ENCODE measurements at regions not wholly inside any gene's neighbourhood (a gene's known extent, or its start where the extent isn't known, plus 50 kb on each side); places are given as distances from the start of the nearest gene placed in this dataset.

DNA sequence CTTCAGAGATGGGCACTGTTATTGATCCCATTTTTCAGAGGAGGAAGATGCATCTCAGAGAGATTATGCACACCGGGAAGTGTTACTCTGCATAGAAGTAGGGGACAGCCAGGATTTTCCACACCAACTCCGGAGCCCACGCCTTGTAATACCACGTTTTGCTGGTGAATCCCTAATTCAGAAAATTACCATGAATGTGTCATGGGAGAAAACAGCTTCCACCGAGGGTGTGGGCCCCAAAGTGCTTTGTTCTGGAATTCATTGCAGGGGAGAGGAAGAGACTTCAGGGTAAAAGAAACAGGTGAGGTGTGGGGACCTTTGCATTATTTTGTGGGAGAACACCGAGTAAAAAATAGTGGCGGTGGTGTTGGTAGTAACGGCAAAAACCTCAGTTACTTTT lies 1051.4 kb upstream of the RBFOX1 start:
- Histone ChIP-seq H3K36me3 (no peaks in the 10 kb centered on the region), H3K4me3 (no peak overlapping the region), H3K27ac (no peak overlapping the region), H3K27me3 (no peaks in the 10 kb centered on the region), H3K4me1 (no peaks in the 10 kb centered on the region), H3K9me3 (no peaks in the 10 kb centered on the region)
- intact Hi-C loops (cut with DNase I; ENCODE audit: low total_unique reads) = no loop called here
- no peak for TF ChIP-seq CTCF (IDR thresholded peaks at IDR 0.05)
- TF ChIP-seq POLR2AphosphoS5 (IDR thresholded peaks at IDR 0.05) = no peak
- no peak for TF ChIP-seq POLR2A (IDR thresholded peaks at IDR 0.05)
- no peak for DNase-seq (ENCODE audit: low spot score in 2 of 2)

DNA sequence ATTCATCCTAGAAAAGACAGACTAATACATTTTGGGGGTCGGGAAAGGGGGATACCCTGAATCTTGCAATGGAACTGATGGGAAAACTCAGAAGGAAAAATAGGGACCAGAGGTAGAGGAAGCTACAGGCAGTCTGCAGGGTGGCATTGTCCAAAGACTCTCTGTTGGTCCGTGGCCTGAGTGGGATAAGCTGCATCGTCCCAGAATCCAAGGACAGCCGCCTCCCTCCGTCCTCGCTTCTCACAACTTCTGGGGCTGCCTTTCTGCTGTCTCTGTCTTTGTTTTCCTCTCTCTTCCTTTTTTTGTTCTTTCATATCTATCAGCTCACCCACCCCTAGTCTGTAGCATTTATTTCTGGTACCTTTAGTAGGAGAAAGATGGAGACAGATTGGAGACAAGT lies 1052.6 kb upstream of the RBFOX1 start:
- intact Hi-C loops (cut with DNase I; ENCODE audit: low total_unique reads) = no loop called here
- no peaks in the 10 kb centered on the region for H3K27me3 ChIP-seq
- no peak for TF ChIP-seq CTCF (IDR thresholded peaks at IDR 0.05)
- no peak for TF ChIP-seq POLR2AphosphoS5 (IDR thresholded peaks at IDR 0.05)
- no peak for TF ChIP-seq POLR2A (IDR thresholded peaks at IDR 0.05)
- DNase-seq (ENCODE audit: low spot score in 2 of 2) = no peak
- H3K4me3 ChIP-seq = no peak overlapping the region
- no peaks in the 10 kb centered on the region for H3K36me3 ChIP-seq
- H3K4me1 ChIP-seq = no peaks in the 10 kb centered on the region
- no peak overlapping the region for H3K27ac ChIP-seq
- H3K9me3 ChIP-seq = no peaks in the 10 kb centered on the region

GRCh38 chr16:6279286-6279685 lies 1053.4 kb upstream of the RBFOX1 start:
- intact Hi-C loops (cut with DNase I; ENCODE audit: low total_unique reads) = no loop called here
- Histone ChIP-seq H3K4me3 (no peak overlapping the region), H3K4me1 (no peaks in the 10 kb centered on the region), H3K27ac (no peak overlapping the region), H3K9me3 (no peaks in the 10 kb centered on the region), H3K27me3 (no peaks in the 10 kb centered on the region), H3K36me3 (no peaks in the 10 kb centered on the region)
- no peak for DNase-seq (ENCODE audit: low spot score in 2 of 2)
- no peak for TF ChIP-seq CTCF (IDR thresholded peaks at IDR 0.05)
- TF ChIP-seq POLR2A (IDR thresholded peaks at IDR 0.05) = no peak
- no peak for TF ChIP-seq POLR2AphosphoS5 (IDR thresholded peaks at IDR 0.05)

- no peak for TF ChIP-seq POLR2AphosphoS5 (IDR thresholded peaks at IDR 0.05)
- TF ChIP-seq POLR2A (IDR thresholded peaks at IDR 0.05) = no peak
- TF ChIP-seq CTCF (IDR thresholded peaks at IDR 0.05) = no peak
- H3K4me1 ChIP-seq = no peaks in the 10 kb centered on the region
- H3K4me3 ChIP-seq = no peak overlapping the region
- no peak overlapping the region for H3K27ac ChIP-seq
- no peak for DNase-seq (ENCODE audit: low spot score in 2 of 2)
- intact Hi-C loops (cut with DNase I; ENCODE audit: low total_unique reads) = no loop called here
- H3K9me3 ChIP-seq = no peaks in the 10 kb centered on the region
- H3K36me3 ChIP-seq = no peaks in the 10 kb centered on the region
- no peaks in the 10 kb centered on the region for H3K27me3 ChIP-seq
Measured at GRCh38 chr16:6274351-6274750, 1058.3 kb upstream of the RBFOX1 start.

DNA sequence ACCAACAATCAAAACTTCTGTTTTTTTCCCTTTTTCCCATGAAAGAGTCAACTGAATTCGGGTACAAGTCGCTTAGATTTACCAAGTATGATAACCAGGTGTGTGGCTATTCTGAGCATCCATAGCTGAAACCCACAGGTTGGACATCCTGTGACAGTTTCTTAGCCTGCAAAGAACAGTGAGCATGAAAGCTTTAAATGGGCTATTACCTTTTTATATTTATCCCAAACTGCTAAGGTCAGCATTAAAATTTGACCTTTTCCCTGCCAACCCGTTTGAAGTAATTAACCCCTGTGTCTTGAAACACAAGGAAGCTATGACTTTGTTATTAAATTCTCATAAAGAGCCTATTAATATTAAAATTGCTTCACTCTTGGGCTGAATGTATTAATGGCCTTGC lies 1065.0 kb upstream of the RBFOX1 start:
- H3K4me1 ChIP-seq = no peaks in the 10 kb centered on the region
- no peak overlapping the region for H3K27ac ChIP-seq
- no peaks in the 10 kb centered on the region for H3K9me3 ChIP-seq
- intact Hi-C loops (cut with DNase I; ENCODE audit: low total_unique reads) = no loop called here
- no peak for DNase-seq (ENCODE audit: low spot score in 2 of 2)
- H3K27me3 ChIP-seq = no peaks in the 10 kb centered on the region
- TF ChIP-seq POLR2AphosphoS5 (IDR thresholded peaks at IDR 0.05) (no peak), CTCF (IDR thresholded peaks at IDR 0.05) (no peak), POLR2A (IDR thresholded peaks at IDR 0.05) (no peak)
- no peaks in the 10 kb centered on the region for H3K36me3 ChIP-seq
- H3K4me3 ChIP-seq = no peak overlapping the region

All from breast epithelium (tissue), 4 donors.